ENCODE measurements at regions not wholly inside any gene's neighbourhood (a gene's known extent, or its start where the extent isn't known, plus 50 kb on each side); places are given as distances from the start of the nearest gene placed in this dataset.

- H2BK12ac ChIP-seq (ENCODE audit: insufficient read length, low read depth, low read length), result no peak overlapping the region
- H3K27ac Mint-ChIP-seq, result peak overlapping the region in 1 of 3 experiments; percentile 72; a peak in 1 of 7 replicates
- no peak overlapping the region for H2AFZ ChIP-seq (ENCODE audit: low read length)
- DNase-seq, result no peak
- H3K4me3 Mint-ChIP-seq, result no peak overlapping the region
- no peak overlapping the region for H3K9ac ChIP-seq (ENCODE audit: extremely low read depth, insufficient read length, low read length)
- H3K23me2 ChIP-seq (ENCODE audit: insufficient read length, low read depth, low read length, poor library complexity, severe bottlenecking), result no peaks in the 10 kb centered on the region
- no peak overlapping the region for H3K56ac ChIP-seq (ENCODE audit: insufficient read length, low read depth, low read length)
- H3K9me3 Mint-ChIP-seq, result no peaks in the 10 kb centered on the region; a peak in 1 of 5 replicates
- H3K4me1 Mint-ChIP-seq, result no peaks in the 10 kb centered on the region
- no peaks in the 10 kb centered on the region for H3K27me3 ChIP-seq (ENCODE audit: insufficient read depth, low read length)
- no peak for TF ChIP-seq CTCF (conservative IDR thresholded peaks at IDR 0.05)
- no peak overlapping the region for H4K91ac ChIP-seq (ENCODE audit: insufficient read length, low read depth, low read length)
- H3K79me1 ChIP-seq (ENCODE audit: insufficient read depth, low read depth, low read length, poor library complexity, severe bottlenecking), result no peaks in the 10 kb centered on the region
- no peaks in the 10 kb centered on the region for H3K79me2 ChIP-seq (ENCODE audit: insufficient read depth, low read length)
- no CpG with 5 or more reads among the region's 1 CpG for WGBS (ENCODE audit: extremely low coverage, insufficient read length, low lambda C conversion rate)
- no peaks in the 10 kb centered on the region for H3K4me1 ChIP-seq (ENCODE audit: insufficient read depth, low read length)
- H3K9me3 ChIP-seq (ENCODE audit: control insufficient read depth, low read depth, low read length), result no peaks in the 10 kb centered on the region
- no peak overlapping the region for H3K4ac ChIP-seq (ENCODE audit: low read depth, low read length)
- peaks cover 4% of the 10 kb centered on the region for H3K27me3 Mint-ChIP-seq (ENCODE audit: low read depth)
- H3K18ac ChIP-seq (ENCODE audit: insufficient read length, low read depth, low read length), result no peak overlapping the region
- no peak overlapping the region for H2BK15ac ChIP-seq (ENCODE audit: low read depth, low read length)
- H4K8ac ChIP-seq (replicated peaks; ENCODE audit: insufficient read length, low read depth, low read length), result no peak overlapping the region
- H2AK5ac ChIP-seq (ENCODE audit: insufficient read length, low read length), result no peak overlapping the region
- no peak overlapping the region for H3T11ph ChIP-seq (ENCODE audit: low read length)
- no peaks in the 10 kb centered on the region for H3K36me3 Mint-ChIP-seq (ENCODE audit: insufficient read depth in 1 of 3, low read depth in 3 of 3)
- no peak overlapping the region for H2BK120ac ChIP-seq (ENCODE audit: low read depth, low read length, poor library complexity, severe bottlenecking)
- no peak overlapping the region for H3K14ac ChIP-seq (ENCODE audit: insufficient read depth, low read length)
- H3K27ac ChIP-seq (ENCODE audit: insufficient read length, low read depth, low read length), result no peak overlapping the region
- no peak overlapping the region for H2BK5ac ChIP-seq (ENCODE audit: insufficient read length, low read length)
- no peaks in the 10 kb centered on the region for H4K20me1 ChIP-seq (ENCODE audit: control insufficient read depth, insufficient read depth, insufficient read length)
- no peak overlapping the region for H3K23ac ChIP-seq (ENCODE audit: insufficient read length, low read depth, low read length)
- no peak overlapping the region for H3K4me2 ChIP-seq (ENCODE audit: insufficient read depth, insufficient read length, low read length)
- no peak overlapping the region for H2BK20ac ChIP-seq (ENCODE audit: low read depth, low read length, poor library complexity, severe bottlenecking)
- no peak overlapping the region for H4K5ac ChIP-seq (ENCODE audit: insufficient read length, low read depth, low read length)
These were observed 128.9 kb upstream of the FAM78B start for GRCh38 chr1:166295656-166296055.

Data from H9 (cell line).